UCSD-AML1 (cell line): ENCODE measurements at regions not wholly inside any gene's neighbourhood (a gene's known extent, or its start where the extent isn't known, plus 50 kb on each side); places are given as distances from the start of the nearest gene placed in this dataset.

Source experiments
- DNase-seq: peaks from one replicate; lab custom pipeline; 2025; ENCODE audit not compliant: unreplicated experiment; lab: John Stamatoyannopoulos, UW

GRCh38 chr4:35972814-35973213, 271.5 kb downstream of the ARAP2 start:
- DNase-seq = no peak

DNA sequence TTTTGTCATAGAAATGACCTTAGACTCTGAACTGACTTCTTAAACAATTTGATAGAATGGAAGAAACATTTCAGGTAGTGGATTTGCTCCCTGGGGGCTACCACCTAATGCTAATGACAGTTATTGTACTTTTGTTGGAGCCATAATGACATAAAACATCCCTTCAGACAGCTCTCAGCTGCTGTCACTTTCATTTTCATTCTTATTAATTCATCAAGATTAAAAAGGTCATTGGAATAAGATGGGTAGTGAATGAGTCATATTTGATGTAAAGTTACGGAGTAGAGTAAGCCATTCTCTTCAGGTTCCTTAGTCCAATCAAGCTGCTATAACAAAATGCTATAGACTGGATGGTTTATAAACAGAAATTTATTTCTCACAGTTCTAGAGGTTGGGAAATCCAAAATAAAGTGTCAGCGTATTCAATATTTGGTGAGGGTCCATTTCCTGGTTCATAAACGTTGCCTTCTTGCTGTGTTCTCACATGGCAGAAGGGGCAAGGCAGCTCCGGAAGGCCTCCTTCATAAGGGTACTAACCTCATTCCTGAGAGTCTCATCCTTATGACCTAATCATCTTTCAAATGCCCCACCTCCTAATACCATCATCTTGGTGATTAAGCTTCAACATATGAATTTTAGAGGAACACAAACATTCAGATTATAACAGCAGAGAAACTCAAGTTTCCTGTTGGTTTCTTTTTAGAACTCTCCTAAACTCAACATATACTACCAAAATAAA, 268.5 kb downstream of the ARAP2 start:
- DNase-seq = no peak

- no peak for DNase-seq
Measured at GRCh38 chr4:35978551-35978950, 265.8 kb downstream of the ARAP2 start.

GRCh38 chr4:35982318-35982717, 262.0 kb downstream of the ARAP2 start:
- DNase-seq = peak; percentile 8

DNA sequence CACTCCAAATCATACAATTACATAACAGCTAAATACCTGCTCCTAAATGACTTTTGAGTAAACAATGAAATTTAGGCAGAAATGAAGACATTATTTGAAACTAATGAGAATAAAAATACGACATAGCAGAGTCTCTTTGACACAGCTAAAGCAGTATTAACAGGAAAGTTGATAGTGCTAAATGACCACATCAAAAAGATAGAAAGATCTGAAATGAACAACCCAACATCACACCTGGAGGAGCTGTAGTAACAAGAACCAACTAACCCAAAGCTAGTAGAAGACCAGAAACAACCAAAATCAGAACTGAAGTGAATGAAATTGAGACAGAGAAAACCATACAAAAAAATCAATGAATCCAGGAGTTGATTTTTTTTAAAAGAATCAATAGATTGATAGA, 257.8 kb downstream of the ARAP2 start:
- DNase-seq = no peak

GRCh38 chr4:35993606-35994005, 250.7 kb downstream of the ARAP2 start:
- no peak for DNase-seq

- DNase-seq = no peak
Measured at GRCh38 chr4:36000941-36001557, 243.3 kb downstream of the ARAP2 start.

DNA sequence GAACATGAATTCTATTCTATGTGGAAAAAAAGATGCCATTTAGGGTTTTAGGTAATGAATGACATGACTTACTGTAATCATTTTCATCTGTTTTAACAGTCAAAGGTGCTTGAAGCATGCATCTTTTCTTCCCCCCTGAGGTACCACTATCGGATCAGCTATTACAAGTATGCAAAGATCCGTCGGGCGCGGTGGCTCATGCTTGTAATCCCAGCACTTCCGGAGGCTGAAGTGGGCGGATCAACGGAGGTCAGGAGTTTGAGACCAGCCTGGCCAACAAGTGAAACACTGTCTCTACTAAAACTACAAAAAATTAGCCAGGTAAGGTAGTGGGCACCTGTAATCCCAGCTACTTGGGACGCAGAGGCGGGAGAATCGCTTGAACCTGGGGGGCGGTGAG, 241.3 kb downstream of the ARAP2 start:
- no peak for DNase-seq

DNA sequence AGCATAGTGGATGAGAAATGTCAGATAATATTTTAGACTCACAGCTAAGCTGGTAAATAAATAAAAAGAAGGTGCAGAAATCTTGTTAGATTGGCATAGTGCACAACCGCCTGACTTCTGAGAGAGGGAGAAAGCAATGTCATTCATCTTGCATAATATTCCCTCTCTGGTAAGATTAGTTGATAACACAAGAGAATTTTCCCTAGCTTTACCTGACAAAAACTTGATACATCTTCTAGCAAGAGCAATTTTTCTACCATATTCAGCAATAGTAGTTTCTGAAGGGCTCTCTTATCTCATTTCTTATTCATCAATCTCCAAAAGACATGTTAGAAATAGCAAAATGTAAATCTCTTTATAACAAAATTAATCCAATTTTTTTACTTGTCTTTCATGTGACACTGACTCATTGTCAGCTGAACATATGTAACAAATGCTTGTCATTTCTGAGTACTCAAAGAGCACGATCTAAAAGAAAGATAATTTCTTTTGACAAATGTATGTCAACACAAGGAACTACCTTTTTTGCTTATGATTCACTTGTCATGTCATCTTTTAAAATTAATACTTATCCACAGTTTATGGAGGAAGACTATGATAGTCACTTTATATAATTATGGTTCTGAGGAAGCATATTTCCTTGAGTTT, 240.0 kb downstream of the ARAP2 start:
- no peak for DNase-seq

DNA sequence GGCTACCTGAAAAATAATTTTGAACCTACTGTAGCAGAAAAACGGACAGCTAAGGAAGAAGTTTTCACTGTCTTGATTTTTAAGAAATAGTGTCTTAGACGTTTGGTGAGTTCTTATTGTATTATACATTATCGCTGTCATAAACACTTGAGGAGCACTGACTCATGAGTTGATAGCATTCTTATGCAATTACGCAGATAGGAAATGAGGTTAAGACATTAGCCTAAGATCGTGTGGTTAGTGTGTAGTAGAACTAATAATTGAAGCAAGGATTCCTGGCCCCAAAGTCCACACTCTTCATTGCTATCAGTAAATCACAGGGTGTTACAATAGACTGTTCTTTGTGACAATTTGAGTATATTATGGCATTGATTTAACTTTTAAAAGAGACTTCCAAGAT, 238.1 kb downstream of the ARAP2 start:
- no peak for DNase-seq

GRCh38 chr4:36010397-36010929, 233.9 kb downstream of the ARAP2 start:
- DNase-seq = no peak

DNA sequence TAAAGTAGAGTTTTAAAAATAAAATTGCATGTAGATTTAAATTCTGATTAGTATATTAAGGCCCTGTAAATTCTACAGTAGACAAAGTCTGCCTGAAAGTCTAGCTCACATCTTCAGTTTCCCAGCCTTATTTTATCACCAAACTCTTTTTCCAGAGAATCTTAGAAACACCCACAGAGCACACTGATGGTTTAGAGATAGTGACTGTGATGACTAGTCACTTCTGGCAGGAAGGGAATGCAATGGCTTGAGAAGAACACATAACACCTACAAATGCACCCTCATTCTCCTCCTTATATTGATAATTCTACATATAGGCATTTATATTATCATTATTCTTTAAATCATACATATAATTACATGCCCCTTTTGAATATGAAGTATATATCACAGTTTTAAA, 232.9 kb downstream of the ARAP2 start:
- DNase-seq = no peak

GRCh38 chr4:36012503-36012902, 231.8 kb downstream of the ARAP2 start:
- no peak for DNase-seq

GRCh38 chr4:36013206-36013605, 231.1 kb downstream of the ARAP2 start:
- DNase-seq = no peak
